Esophagus mucosa (tissue), 1 donor: ENCODE measurements at regions not wholly inside any gene's neighbourhood (a gene's known extent, or its start where the extent isn't known, plus 50 kb on each side); places are given as distances from the start of the nearest gene placed in this dataset.

Source experiments
- ATAC-seq: fragments of 200-7000 bp; cut with Tn5 transposase; one replicate; pipeline ENCODE4 v1.9.1; 2020
- donor health status: DM: yes; HTN: yes; CAD: no.

GRCh38 chr4:67220861-67221260 lies 324.4 kb downstream of the CENPC start:
- ATAC-seq = no peak

- no peak for ATAC-seq
These were observed 326.4 kb downstream of the CENPC start for GRCh38 chr4:67218883-67219282.

GRCh38 chr4:67207941-67208441 lies 337.3 kb downstream of the CENPC start:
- no peak for ATAC-seq

GRCh38 chr4:67204441-67204840 lies 340.9 kb downstream of the CENPC start:
- ATAC-seq = no peak

- no peak for ATAC-seq
These were observed 344.0 kb downstream of the CENPC start for GRCh38 chr4:67201334-67201733.

GRCh38 chr4:67198727-67199126 lies 346.6 kb downstream of the CENPC start:
- ATAC-seq = peak; percentile 72

GRCh38 chr4:67167849-67168248 lies 377.5 kb downstream of the CENPC start:
- ATAC-seq = no peak

- no peak for ATAC-seq
These were observed 382.6 kb downstream of the CENPC start for GRCh38 chr4:67162690-67163089.

GRCh38 chr4:67161311-67161710 lies 384.0 kb downstream of the CENPC start:
- ATAC-seq = no peak

- no peak for ATAC-seq
These were observed 384.9 kb downstream of the CENPC start for GRCh38 chr4:67160394-67160793.

- no peak for ATAC-seq
These were observed 386.6 kb downstream of the CENPC start for GRCh38 chr4:67158666-67159065.

- no peak for ATAC-seq
These were observed 392.3 kb downstream of the CENPC start for GRCh38 chr4:67152976-67153375.

- no peak for ATAC-seq
These were observed 393.6 kb downstream of the CENPC start for GRCh38 chr4:67151376-67152343.

- no peak for ATAC-seq
These were observed 403.7 kb downstream of the CENPC start for GRCh38 chr4:67141586-67141985.

- ATAC-seq = no peak
These were observed 410.7 kb downstream of the CENPC start for GRCh38 chr4:67134616-67135015.

- ATAC-seq = no peak
These were observed 412.1 kb downstream of the CENPC start for GRCh38 chr4:67133162-67133561.

- ATAC-seq = no peak
These were observed 414.1 kb downstream of the CENPC start for GRCh38 chr4:67131224-67131623.

- ATAC-seq = no peak
These were observed 414.9 kb downstream of the CENPC start for GRCh38 chr4:67130411-67130810.

- ATAC-seq = no peak
These were observed 418.7 kb downstream of the CENPC start for GRCh38 chr4:67126570-67126969.

- no peak for ATAC-seq
These were observed 419.4 kb downstream of the CENPC start for GRCh38 chr4:67125636-67126514.

- ATAC-seq = no peak
These were observed 420.6 kb downstream of the CENPC start for GRCh38 chr4:67124716-67125115.

GRCh38 chr4:67122029-67122428 lies 423.3 kb downstream of the CENPC start:
- no peak for ATAC-seq

- no peak for ATAC-seq
These were observed 424.9 kb downstream of the CENPC start for GRCh38 chr4:67120369-67120768.
